Activated CD8-positive, alpha-beta T cell treated with anti-CD3 and anti-CD28 coated beads, Interleukin-2, amount 10 ng/mL, durations not matched to agents 7 days and 5 days (primary cell): ENCODE measurements at regions not wholly inside any gene's neighbourhood (a gene's known extent, or its start where the extent isn't known, plus 50 kb on each side); places are given as distances from the start of the nearest gene placed in this dataset.
"Not testable (repeated sequence)": the region's sequence is repeated elsewhere in the genome, so short reads cannot be mapped to it uniquely, and the experiment has no call there.

Experiments used
- ATAC-seq: fragments of 150-1000 bp; cut with Tn5 transposase; one replicate; pipeline ENCODE4 v1.10.0; 2021; ENCODE audit warnings: moderate library complexity
- CTCF ChIA-PET: fragments of 350-600 bp; sonication (Branson Sonifier 250); formaldehyde crosslinking; loops from one replicate; lab custom pipeline; 2021; ENCODE audit warnings: antibody characterized with exemption; lab: Charles Lee
- POLR2A ChIA-PET: fragments of 350-600 bp; sonication (Branson Sonifier 250); formaldehyde crosslinking; loops from one replicate; lab custom pipeline; 2021; ENCODE audit warnings: antibody characterized with exemption; lab: Charles Lee
- DNase-seq: peaks from one replicate; pipeline ENCODE4 v3.0.0-alpha.2; 2020
- H3K27ac Mint-ChIP-seq: one replicate; pipeline ENCODE4 v1.8.0; 2021; ENCODE audit warnings: mild to moderate bottlenecking, mixed read lengths
- H3K27me3 Mint-ChIP-seq: one replicate; pipeline ENCODE4 v1.8.0; 2021; ENCODE audit warnings: low read depth, mixed read lengths
- H3K36me3 Mint-ChIP-seq: one replicate; pipeline ENCODE4 v1.8.0; 2021; ENCODE audit warnings: low read depth, mixed read lengths
- H3K4me1 Mint-ChIP-seq: one replicate; pipeline ENCODE4 v1.8.0; 2021; ENCODE audit warnings: low read depth, mixed read lengths
- H3K4me3 Mint-ChIP-seq: one replicate; pipeline ENCODE4 v1.8.0; 2021; ENCODE audit warnings: mild to moderate bottlenecking, mixed read lengths
- H3K9me3 Mint-ChIP-seq: one replicate; pipeline ENCODE4 v1.8.0; 2022; ENCODE audit warnings: mixed read lengths; ENCODE audit not compliant: insufficient read depth

- H3K36me3 Mint-ChIP-seq, H3K27ac Mint-ChIP-seq, H3K27me3 Mint-ChIP-seq, POLR2A ChIA-PET, H3K9me3 Mint-ChIP-seq, DNase-seq, ATAC-seq, H3K4me1 Mint-ChIP-seq, H3K4me3 Mint-ChIP-seq, CTCF ChIA-PET: not testable (repeated sequence)
Observed at GRCh38 chrX:13375596-13375995, 55.7 kb upstream of the ATXN3L start.

DNA sequence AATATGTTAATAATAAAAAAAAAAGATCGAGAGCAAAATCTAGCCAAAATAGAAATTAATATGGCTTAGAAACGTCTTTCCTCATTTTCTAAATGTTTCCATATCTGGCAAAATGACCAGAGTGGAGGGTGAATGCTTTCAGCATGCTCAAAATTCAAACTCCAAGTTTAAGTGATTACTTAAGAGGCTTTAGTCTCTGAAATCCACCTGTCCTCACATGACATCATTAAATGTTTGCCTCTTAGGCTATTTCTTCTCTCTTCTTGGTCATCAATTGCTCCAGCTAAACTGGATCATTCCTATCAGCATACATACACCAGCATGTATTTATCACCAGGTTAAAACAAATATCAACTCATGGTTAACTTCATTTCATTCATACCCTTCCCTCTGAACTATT is 54.5 kb upstream of the ATXN3L start:
- no peak for ATAC-seq
- Mint-ChIP-seq H3K27me3 (peaks cover 2% of the 10 kb centered on the region), H3K9me3 (no peaks in the 10 kb centered on the region), H3K27ac (no peak overlapping the region), H3K36me3 (no peaks in the 10 kb centered on the region), H3K4me1 (no peaks in the 10 kb centered on the region), H3K4me3 (no peak overlapping the region)
- CTCF ChIA-PET = interaction anchor here (0.6 kb wide), 1 partner anchor 117 kb away, joined by 3 read pairs; no protein-coding TSS in a partner anchor
- no peak for DNase-seq
- POLR2A ChIA-PET = no interaction called here

DNA sequence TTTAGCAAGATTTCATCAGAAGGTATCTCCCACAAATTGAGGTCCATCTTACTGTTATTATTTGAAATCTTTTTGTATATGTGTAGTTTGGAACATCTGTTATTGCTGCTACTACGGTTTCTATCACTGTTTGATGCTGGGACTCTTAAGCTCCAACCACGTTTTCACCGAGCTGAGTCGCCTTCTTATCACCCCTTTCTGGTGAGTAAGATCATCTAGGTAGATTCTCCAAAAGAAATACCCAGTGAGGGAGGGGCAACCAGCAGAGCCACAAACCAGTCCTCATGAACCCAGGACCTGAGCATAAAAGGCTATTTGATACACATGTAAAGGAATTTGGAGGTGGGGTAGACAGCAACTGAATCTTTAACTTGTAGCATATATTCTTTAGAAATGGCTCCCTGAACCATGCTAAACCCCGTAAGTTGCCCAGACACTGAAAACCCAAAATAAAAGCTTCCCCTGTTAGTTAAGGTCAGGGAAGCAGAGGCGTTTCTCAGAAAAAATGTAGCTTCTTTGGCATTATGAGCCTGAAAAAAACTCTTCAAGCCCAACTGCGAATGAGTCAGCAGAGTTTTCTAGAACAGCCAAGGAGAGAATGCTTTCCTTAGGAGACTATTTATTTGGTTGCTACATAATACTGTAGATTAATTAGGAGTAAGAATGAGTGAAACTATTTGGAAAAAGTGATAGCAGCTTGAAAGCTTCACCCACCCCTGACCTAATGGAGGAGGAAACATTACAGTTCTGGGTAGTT is 53.8 kb upstream of the ATXN3L start:
- Mint-ChIP-seq H3K27ac (no peak overlapping the region), H3K27me3 (peaks cover 2% of the 10 kb centered on the region), H3K36me3 (no peaks in the 10 kb centered on the region), H3K4me1 (no peaks in the 10 kb centered on the region), H3K9me3 (no peaks in the 10 kb centered on the region), H3K4me3 (no peak overlapping the region)
- POLR2A ChIA-PET = no interaction called here
- DNase-seq = no peak
- no peak for ATAC-seq
- CTCF ChIA-PET = interaction anchor here (0.6 kb wide), 2 partner anchors 84 to 117 kb away, joined by 3 read pairs; no protein-coding TSS in a partner anchor

DNA sequence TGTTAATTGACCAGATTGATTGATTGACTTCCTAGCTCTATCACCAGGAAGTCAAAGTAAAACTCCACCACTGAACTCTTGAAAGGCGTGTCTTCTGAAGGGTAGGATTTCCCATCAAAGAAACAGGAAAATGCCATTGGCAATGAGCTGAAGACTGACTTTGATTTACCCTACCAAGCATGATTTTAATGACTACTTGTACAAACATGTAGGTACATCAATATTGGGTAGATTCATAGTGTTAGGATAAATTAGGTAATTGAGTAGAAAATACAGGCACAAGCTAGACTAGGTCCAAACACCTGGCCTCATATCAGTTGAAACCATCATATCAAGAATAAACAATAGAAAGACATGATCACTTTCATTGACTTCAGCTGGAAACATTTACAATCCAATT is 53.2 kb upstream of the ATXN3L start:
- no peak overlapping the region for H3K4me3 Mint-ChIP-seq
- POLR2A ChIA-PET = no interaction called here
- CTCF ChIA-PET = interaction anchor here (1.0 kb wide), 1 partner anchor 13 kb away, joined by 3 read pairs; no protein-coding TSS in a partner anchor
- H3K4me1 Mint-ChIP-seq = no peaks in the 10 kb centered on the region
- no peak overlapping the region for H3K27ac Mint-ChIP-seq
- DNase-seq (no peak), ATAC-seq (no peak)
- H3K36me3 Mint-ChIP-seq = no peaks in the 10 kb centered on the region
- no peaks in the 10 kb centered on the region for H3K9me3 Mint-ChIP-seq
- peaks cover 2% of the 10 kb centered on the region for H3K27me3 Mint-ChIP-seq

- no peaks in the 10 kb centered on the region for H3K36me3 Mint-ChIP-seq
- ChIA-PET POLR2A (no interaction called here), CTCF (interaction anchor here (1.0 to 1.3 kb wide), 2 partner anchors 12 to 426 kb away, joined by 3 to 4 read pairs; no protein-coding TSS in a partner anchor)
- H3K9me3 Mint-ChIP-seq = no peaks in the 10 kb centered on the region
- peaks cover 2% of the 10 kb centered on the region for H3K27me3 Mint-ChIP-seq
- no peak overlapping the region for H3K4me3 Mint-ChIP-seq
- no peak overlapping the region for H3K27ac Mint-ChIP-seq
- DNase-seq (no peak), ATAC-seq (no peak)
- H3K4me1 Mint-ChIP-seq = no peaks in the 10 kb centered on the region
Observed at GRCh38 chrX:13372203-13372980, 52.5 kb upstream of the ATXN3L start.

- no peak for ATAC-seq
- CTCF ChIA-PET = interaction anchor here (1.3 kb wide), 1 partner anchor 425 kb away, joined by 4 read pairs; no protein-coding TSS in a partner anchor
- Mint-ChIP-seq H3K36me3 (no peaks in the 10 kb centered on the region), H3K4me3 (no peak overlapping the region), H3K27me3 (peaks cover 2% of the 10 kb centered on the region), H3K27ac (no peak overlapping the region), H3K4me1 (no peaks in the 10 kb centered on the region), H3K9me3 (no peaks in the 10 kb centered on the region)
- no peak for DNase-seq
- POLR2A ChIA-PET = interaction anchor here (1.3 kb wide), 1 partner anchor 12 kb away, joined by 4 read pairs; no protein-coding TSS in a partner anchor
Observed at GRCh38 chrX:13371186-13371585, 51.3 kb upstream of the ATXN3L start.

DNA sequence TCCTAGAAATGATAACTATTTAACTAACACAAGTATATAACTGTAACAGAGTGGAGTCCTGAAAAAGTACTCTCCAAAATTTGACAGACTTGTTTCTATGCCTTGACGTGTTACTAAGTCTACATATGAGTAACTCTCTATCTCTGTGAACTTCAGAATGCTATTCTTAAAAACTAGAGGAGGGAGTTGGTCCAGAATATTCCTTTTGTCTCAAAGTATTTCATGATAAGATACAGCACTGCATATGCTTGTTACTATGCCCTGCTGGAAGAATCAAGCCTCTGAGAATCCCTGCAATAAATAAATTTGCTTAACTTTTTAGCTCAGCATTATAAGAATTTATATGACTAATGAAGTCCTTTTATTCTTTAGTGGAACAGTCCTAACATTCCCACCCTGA is 50.9 kb upstream of the ATXN3L start:
- DNase-seq (no peak), ATAC-seq (no peak)
- Mint-ChIP-seq H3K27ac (no peak overlapping the region), H3K36me3 (no peaks in the 10 kb centered on the region), H3K27me3 (peaks cover 2% of the 10 kb centered on the region), H3K9me3 (no peaks in the 10 kb centered on the region), H3K4me1 (no peaks in the 10 kb centered on the region), H3K4me3 (no peak overlapping the region)
- ChIA-PET CTCF (no interaction called here), POLR2A (interaction anchor here (1.3 kb wide), 1 partner anchor 12 kb away, joined by 4 read pairs; no protein-coding TSS in a partner anchor)
